Bronchial epithelial cell (primary cell): ENCODE measurements at regions not wholly inside any gene's neighbourhood (a gene's known extent, or its start where the extent isn't known, plus 50 kb on each side); places are given as distances from the start of the nearest gene placed in this dataset.

Source experiments
- DNase-seq: peaks from one replicate; pipeline ENCODE4 v3.0.0-alpha.2; 2010; ENCODE audit warnings: low read depth
- FAIRE-seq: peaks from 2 replicates; lab custom pipeline; 2011; peaks lifted over from hg19 to GRCh38; lab: Jason Lieb, UNC
- H3K27me3 ChIP-seq: 2 replicates; pipeline ENCODE4 v1.5.1; 2011; ENCODE audit warnings: low read length; ENCODE audit not compliant: control insufficient read depth, insufficient read depth
- H3K36me3 ChIP-seq: 2 replicates; pipeline ENCODE4 v1.5.1; 2011; ENCODE audit warnings: low read length; ENCODE audit not compliant: control insufficient read depth, insufficient read depth
- H3K4me3 ChIP-seq: 2 replicates; pipeline ENCODE4 v1.5.1; 2011; ENCODE audit warnings: mild to moderate bottlenecking, low read depth, low read length, control low read depth
- CTCF ChIP-seq: IDR thresholded peaks from 2 replicates; pipeline ENCODE4 v1.5.1; 2011; ENCODE audit warnings: mild to moderate bottlenecking, moderate library complexity, low read length, control low read depth, inconsistent platforms; ENCODE audit not compliant: insufficient read depth, severe bottlenecking

- DNase-seq (no peak), FAIRE-seq (no peak)
- H3K36me3 ChIP-seq = no peaks in the 10 kb centered on the region
- H3K4me3 ChIP-seq = no peak overlapping the region
- H3K27me3 ChIP-seq = no peaks in the 10 kb centered on the region
- no peak for TF ChIP-seq CTCF
Observed at GRCh38 chr10:10803278-10803677, 214.4 kb upstream of the CELF2 start.

GRCh38 chr10:10804061-10804460 lies 213.6 kb upstream of the CELF2 start:
- no peak for DNase-seq
- no peaks in the 10 kb centered on the region for H3K27me3 ChIP-seq

GRCh38 chr10:10804998-10805740 lies 212.5 kb upstream of the CELF2 start:
- FAIRE-seq = no peak
- peak; percentile 90 for DNase-seq
- Histone ChIP-seq H3K4me3 (no peak overlapping the region), H3K27me3 (no peaks in the 10 kb centered on the region), H3K36me3 (no peaks in the 10 kb centered on the region)
- no peak for TF ChIP-seq CTCF

More at GRCh38 chr10:10804061-10804460, 213.6 kb upstream of the CELF2 start:
- Histone ChIP-seq H3K36me3 (no peaks in the 10 kb centered on the region), H3K4me3 (no peak overlapping the region)
- TF ChIP-seq CTCF = no peak
- FAIRE-seq = no peak

GRCh38 chr10:10807106-10807505 lies 210.6 kb upstream of the CELF2 start:
- H3K27me3 ChIP-seq = no peaks in the 10 kb centered on the region
- no peak overlapping the region for H3K4me3 ChIP-seq
- no peaks in the 10 kb centered on the region for H3K36me3 ChIP-seq
- DNase-seq (peak; percentile 65), FAIRE-seq (no peak)
- no peak for TF ChIP-seq CTCF

GRCh38 chr10:10811562-10811961 lies 206.1 kb upstream of the CELF2 start:
- H3K27me3 ChIP-seq = no peaks in the 10 kb centered on the region
- no peak for TF ChIP-seq CTCF
- DNase-seq = no peak
- no peak for FAIRE-seq
- H3K36me3 ChIP-seq = no peaks in the 10 kb centered on the region
- H3K4me3 ChIP-seq = no peak overlapping the region

- no peak for TF ChIP-seq CTCF
- DNase-seq = no peak
- Histone ChIP-seq H3K36me3 (no peaks in the 10 kb centered on the region), H3K27me3 (no peaks in the 10 kb centered on the region), H3K4me3 (no peak overlapping the region)
- no peak for FAIRE-seq
Observed at GRCh38 chr10:10813656-10814055, 204.0 kb upstream of the CELF2 start.
